GM12878 (cell line): ENCODE measurements at regions not wholly inside any gene's neighbourhood (a gene's known extent, or its start where the extent isn't known, plus 50 kb on each side); places are given as distances from the start of the nearest gene placed in this dataset.

Source experiments
- ATAC-seq: fragments of 200-7000 bp; cut with Tn5 transposase; 3 replicates; pipeline ENCODE4 v1.9.1; 2020; ENCODE audit warnings: mild to moderate bottlenecking, moderate library complexity
- BruUV-seq: library from RNA; stranded (reverse); fragments of 400-500 nt; replicated peaks from 2 replicates; lab custom pipeline; 2021; lab: Mats Ljungman, UMichigan
- CTCF ChIA-PET: fragments of 300-600 bp; sonication (Branson Sonifier 250); formaldehyde crosslinking; extraction: SDS; loops from one replicate; lab custom pipeline; 2021; ENCODE audit warnings: inconsistent platforms; lab: Yijun Ruan, JAX
- POLR2A ChIA-PET: fragments of 350-600 bp; formaldehyde crosslinking; extraction: SDS; loops from one replicate; lab custom pipeline; 2021; ENCODE audit warnings: inconsistent platforms; lab: Charles Lee
- RAD21 ChIA-PET: fragments of 300-600 bp; sonication (Branson Sonifier 250); formaldehyde crosslinking; loops from one replicate; lab custom pipeline; 2023; ENCODE audit warnings: antibody characterized with exemption; ENCODE audit not compliant: unreplicated experiment; lab: Charles Lee
- SMC1A ChIA-PET: fragments of 300-600 bp; sonication (Branson Sonifier 250); formaldehyde crosslinking; loops from one replicate; lab custom pipeline; 2023; ENCODE audit not compliant: unreplicated experiment, uncharacterized antibody; lab: Charles Lee
- DNase-seq: peaks from one replicate; pipeline ENCODE4 v3.0.0-alpha.2; 2011; ENCODE audit warnings: low read depth, low spot score
- FAIRE-seq: peaks from 3 replicates; lab custom pipeline; 2011; peaks lifted over from hg19 to GRCh38; lab: Jason Lieb, UNC
- H2AFZ ChIP-seq: 2 replicates; pipeline ENCODE4 v1.6.0; 2011; ENCODE audit warnings: low read depth, low read length, control low read depth; ENCODE audit not compliant: control insufficient read depth
- H3K27ac ChIP-seq: 2 replicates; pipeline ENCODE4 v1.5.1; 2011; ENCODE audit warnings: control low read depth; ENCODE audit not compliant: control insufficient read depth, insufficient read depth
- H3K27me3 ChIP-seq, 2 experiments: replicated peaks in 1 of 2; 2 replicates each; pipeline versions ENCODE4 v1.6.0 to v1.6.1; 2011; ENCODE audit warnings: low read length in 1 of 2; ENCODE audit not compliant: control insufficient read depth in 2 of 2, insufficient read depth in 2 of 2
- H3K36me3 ChIP-seq, 2 experiments: 2 replicates each; pipeline ENCODE4 v1.5.1; 2011; ENCODE audit warnings: low read length in 1 of 2; ENCODE audit not compliant: control insufficient read depth in 2 of 2, insufficient read depth in 2 of 2
- H3K4me1 ChIP-seq: 2 replicates; pipeline ENCODE4 v1.6.1; 2011; ENCODE audit warnings: mild to moderate bottlenecking, low read length, moderate library complexity, mixed read lengths; ENCODE audit not compliant: control insufficient read depth, insufficient read depth
- H3K4me2 ChIP-seq: 2 replicates; pipeline ENCODE4 v1.6.0; 2011; ENCODE audit warnings: control low read depth; ENCODE audit not compliant: control insufficient read depth, insufficient read depth
- H3K4me3 ChIP-seq: fragments of 200-600 bp; sonication (generic); 2 replicates; pipeline ENCODE4 v1.5.1; 2016
- H3K79me2 ChIP-seq: 2 replicates; pipeline ENCODE4 v1.6.0; 2011; ENCODE audit warnings: low read length; ENCODE audit not compliant: control insufficient read depth, insufficient read depth
- H3K9ac ChIP-seq: 2 replicates; pipeline ENCODE4 v1.8.0; 2011; ENCODE audit warnings: low read length, control low read depth, mixed read lengths; ENCODE audit not compliant: control insufficient read depth, insufficient read depth
- H3K9me3 ChIP-seq: replicated peaks from 3 replicates; pipeline ENCODE4 v1.5.1; 2011; ENCODE audit warnings: mild to moderate bottlenecking, low read length; ENCODE audit not compliant: control insufficient read depth, insufficient read depth
- H4K20me1 ChIP-seq: 2 replicates; pipeline ENCODE4 v1.6.0; 2011; ENCODE audit not compliant: control insufficient read depth, insufficient read depth
- FOS ChIP-seq: IDR thresholded peaks from 3 replicates; pipeline ENCODE4 v1.6.1; 2011; ENCODE audit warnings: borderline replicate concordance; ENCODE audit not compliant: insufficient read length; ENCODE audit errors: extremely low read depth
- JUND ChIP-seq: IDR thresholded peaks from 2 replicates; pipeline ENCODE4 v1.6.1; 2012; ENCODE audit warnings: low read depth, mild to moderate bottlenecking, low read length, improper control_type of control experiment, moderate library complexity
- NRF1 ChIP-seq: conservative IDR thresholded peaks from 2 replicates; pipeline ENCODE4 v1.6.1; 2011; ENCODE audit warnings: mild to moderate bottlenecking, low read depth, low read length, improper control_type of control experiment
- RCOR1 ChIP-seq: conservative IDR thresholded peaks from 2 replicates; pipeline ENCODE4 v1.6.1; 2012; ENCODE audit warnings: low read depth, low read length, improper control_type of control experiment
- WGBS: methylation state at CpG from one replicate; pipeline ENCODE4 v1.1.6; 2016; ENCODE audit warnings: low lambda C conversion rate; ENCODE audit not compliant: insufficient replicate concordance, insufficient coverage; ENCODE audit errors: missing lambda C conversion rate; 5-methylcytosine and 5-hydroxymethylcytosine counted together
- in situ Hi-C: fragments of 300-500 bp; cut with MboI; formaldehyde crosslinking; loops from 9 replicates; pipeline ENCODE4 v1.14.3; 2018; ENCODE audit warnings: mixed read lengths
- intact Hi-C: fragments of 100-400 bp; cut with micrococcal nuclease; formaldehyde crosslinking; loops from one replicate; pipeline ENCODE4 v1.14.2; 2022; ENCODE audit not compliant: unreplicated experiment
- TF ChIP-seq, protein P1 (sequence below): IDR thresholded peaks from 2 replicates; pipeline ENCODE4 v1.6.1; 2011; ENCODE audit warnings: low read depth, low read length, improper control_type of control experiment, borderline replicate concordance
- TF ChIP-seq, protein P2 (sequence below): IDR thresholded peaks from 2 replicates; pipeline ENCODE4 v1.6.1; 2012; ENCODE audit warnings: low read length, inconsistent platforms
- TF ChIP-seq, protein P3 (sequence below): IDR thresholded peaks from 2 replicates; pipeline ENCODE4 v1.6.1; 2012; ENCODE audit warnings: low read depth, low read length, improper control_type of control experiment

DNA sequence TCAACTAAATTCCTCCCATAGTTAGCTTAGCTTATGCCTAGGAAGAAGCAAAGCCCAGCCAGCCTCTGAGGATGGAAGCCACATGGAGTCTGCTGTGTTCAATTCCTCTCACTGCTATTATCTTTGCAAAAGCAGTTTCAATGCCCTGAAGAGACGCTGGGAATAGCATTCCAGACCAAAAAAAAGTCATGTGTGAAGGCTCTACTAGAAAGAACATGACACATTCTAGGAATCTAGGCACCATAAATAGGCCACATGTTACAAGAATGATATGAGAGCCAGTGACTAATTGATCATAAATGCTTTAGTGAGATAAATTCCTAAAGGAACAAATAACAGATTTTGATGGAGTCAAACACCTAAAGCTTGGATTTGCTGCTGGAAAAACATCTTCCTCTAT, 800.8 kb downstream of the TUSC7 start:
- 8% methylated on average over 1 of the region's 1 CpG for WGBS
- Histone ChIP-seq H3K4me2 (no peak overlapping the region), H3K9ac (no peak overlapping the region), H3K36me3 (no peaks in the 10 kb centered on the region), H3K4me1 (no peaks in the 10 kb centered on the region), H3K27me3 (no peaks in the 10 kb centered on the region), H4K20me1 (no peaks in the 10 kb centered on the region), H3K79me2 (no peaks in the 10 kb centered on the region), H3K4me3 (no peak overlapping the region), H3K27ac (no peak overlapping the region), H2AFZ (no peak overlapping the region), H3K9me3 (no peaks in the 10 kb centered on the region)
- BruUV-seq, result no TSS peak
- intact Hi-C loops (no loop called here), in situ Hi-C loops (no loop called here)
- ChIA-PET POLR2A (no interaction called here), CTCF (interaction anchor here (1.3 to 3.1 kb wide), 2 partner anchors 10 to 14 kb away, joined by 5 to 15 read pairs; no protein-coding TSS in a partner anchor), RAD21 (interaction anchor here (1.6 to 5.0 kb wide), 2 partner anchors 15 to 23 kb away, joined by 3 to 39 read pairs; no protein-coding TSS in a partner anchor), SMC1A (interaction anchor here (0.7 to 6.4 kb wide), 6 partner anchors 11 to 110 kb away, joined by 3 to 46 read pairs (median 6); no protein-coding TSS in a partner anchor)
- FAIRE-seq (no peak), DNase-seq (no peak), ATAC-seq (no peak)
- TF ChIP-seq RCOR1 (no peak), FOS (no peak), NRF1 (no peak), JUND (no peak)
- TF ChIP-seq, protein P1, sequence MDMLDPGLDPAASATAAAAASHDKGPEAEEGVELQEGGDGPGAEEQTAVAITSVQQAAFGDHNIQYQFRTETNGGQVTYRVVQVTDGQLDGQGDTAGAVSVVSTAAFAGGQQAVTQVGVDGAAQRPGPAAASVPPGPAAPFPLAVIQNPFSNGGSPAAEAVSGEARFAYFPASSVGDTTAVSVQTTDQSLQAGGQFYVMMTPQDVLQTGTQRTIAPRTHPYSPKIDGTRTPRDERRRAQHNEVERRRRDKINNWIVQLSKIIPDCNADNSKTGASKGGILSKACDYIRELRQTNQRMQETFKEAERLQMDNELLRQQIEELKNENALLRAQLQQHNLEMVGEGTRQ, result no peak
- TF ChIP-seq, protein P2, sequence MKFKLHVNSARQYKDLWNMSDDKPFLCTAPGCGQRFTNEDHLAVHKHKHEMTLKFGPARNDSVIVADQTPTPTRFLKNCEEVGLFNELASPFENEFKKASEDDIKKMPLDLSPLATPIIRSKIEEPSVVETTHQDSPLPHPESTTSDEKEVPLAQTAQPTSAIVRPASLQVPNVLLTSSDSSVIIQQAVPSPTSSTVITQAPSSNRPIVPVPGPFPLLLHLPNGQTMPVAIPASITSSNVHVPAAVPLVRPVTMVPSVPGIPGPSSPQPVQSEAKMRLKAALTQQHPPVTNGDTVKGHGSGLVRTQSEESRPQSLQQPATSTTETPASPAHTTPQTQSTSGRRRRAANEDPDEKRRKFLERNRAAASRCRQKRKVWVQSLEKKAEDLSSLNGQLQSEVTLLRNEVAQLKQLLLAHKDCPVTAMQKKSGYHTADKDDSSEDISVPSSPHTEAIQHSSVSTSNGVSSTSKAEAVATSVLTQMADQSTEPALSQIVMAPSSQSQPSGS, result no peak
- TF ChIP-seq, protein P3, sequence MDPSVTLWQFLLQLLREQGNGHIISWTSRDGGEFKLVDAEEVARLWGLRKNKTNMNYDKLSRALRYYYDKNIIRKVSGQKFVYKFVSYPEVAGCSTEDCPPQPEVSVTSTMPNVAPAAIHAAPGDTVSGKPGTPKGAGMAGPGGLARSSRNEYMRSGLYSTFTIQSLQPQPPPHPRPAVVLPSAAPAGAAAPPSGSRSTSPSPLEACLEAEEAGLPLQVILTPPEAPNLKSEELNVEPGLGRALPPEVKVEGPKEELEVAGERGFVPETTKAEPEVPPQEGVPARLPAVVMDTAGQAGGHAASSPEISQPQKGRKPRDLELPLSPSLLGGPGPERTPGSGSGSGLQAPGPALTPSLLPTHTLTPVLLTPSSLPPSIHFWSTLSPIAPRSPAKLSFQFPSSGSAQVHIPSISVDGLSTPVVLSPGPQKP, result no peak
